GM21360 (cell line): ENCODE measurements at regions not wholly inside any gene's neighbourhood (a gene's known extent, or its start where the extent isn't known, plus 50 kb on each side); places are given as distances from the start of the nearest gene placed in this dataset.
"Not testable (repeated sequence)": the region's sequence is repeated elsewhere in the genome, so short reads cannot be mapped to it uniquely, and the experiment has no call there.

ENCODE experiments used
- ATAC-seq: cut with Tn5 transposase; IDR thresholded peaks from one replicate; pipeline ENCODE4 v1.9.1; 2021; ENCODE audit warnings: mild to moderate bottlenecking, moderate library complexity; ENCODE audit not compliant: unreplicated experiment

DNA sequence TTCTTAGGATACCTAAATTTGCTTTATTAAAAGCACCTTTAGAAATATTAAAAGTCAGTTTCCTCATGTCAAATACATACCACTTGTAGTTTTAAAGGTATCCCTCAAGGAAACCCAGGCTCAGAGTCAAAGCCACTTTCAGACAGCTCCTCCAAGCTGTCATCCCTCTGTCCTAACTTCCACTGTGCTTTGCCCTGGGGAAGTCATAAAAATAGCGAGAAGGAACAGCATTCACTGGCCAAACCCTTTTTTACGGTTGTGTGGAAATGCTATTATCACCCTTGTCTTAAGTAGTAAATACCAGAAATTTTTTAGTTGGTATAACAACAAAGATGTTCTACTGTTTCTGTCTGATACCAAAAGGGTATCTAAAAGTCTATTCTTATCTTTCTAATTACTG is 680.5 kb downstream of the ZEB2 start:
- no peak for ATAC-seq

DNA sequence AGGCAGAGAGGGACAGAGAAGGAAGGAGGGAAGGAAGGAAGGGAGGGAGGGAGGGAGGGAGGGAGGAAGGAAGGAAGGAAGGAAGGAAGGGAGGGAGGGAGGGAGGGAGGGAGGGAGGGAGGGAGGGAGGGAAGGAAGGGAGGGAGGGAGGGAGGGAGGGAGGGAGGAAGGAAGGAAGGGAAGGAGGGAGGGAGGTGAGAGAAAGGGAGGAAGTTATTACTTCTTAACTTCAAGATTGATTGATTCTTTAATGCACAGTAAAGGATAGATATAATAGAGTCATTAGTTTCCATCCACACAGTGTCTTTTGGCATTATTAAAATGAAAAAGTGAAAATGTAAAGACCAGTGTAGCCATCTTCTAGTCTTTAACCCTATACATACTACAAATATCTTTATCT is 682.9 kb downstream of the ZEB2 start:
- not testable (repeated sequence) for ATAC-seq

DNA sequence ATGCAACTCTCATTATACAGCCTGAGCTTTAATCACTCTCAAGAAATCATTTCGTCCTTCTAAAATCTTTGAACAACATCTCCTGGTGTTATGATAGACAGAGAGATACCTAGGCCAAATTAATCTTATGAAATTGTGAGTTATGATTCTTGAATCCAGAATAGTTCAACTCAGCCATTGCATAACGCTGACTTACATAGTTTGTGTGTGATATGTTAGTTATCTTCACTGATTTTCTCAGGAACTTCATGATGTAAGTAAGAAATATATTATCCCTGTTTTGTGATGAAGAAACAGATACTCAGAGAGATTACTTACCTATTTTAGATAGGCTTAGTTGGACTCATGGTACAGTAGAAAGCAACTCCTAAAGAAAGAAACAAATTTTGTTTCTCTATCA is 684.4 kb downstream of the ZEB2 start:
- ATAC-seq, result no peak

DNA sequence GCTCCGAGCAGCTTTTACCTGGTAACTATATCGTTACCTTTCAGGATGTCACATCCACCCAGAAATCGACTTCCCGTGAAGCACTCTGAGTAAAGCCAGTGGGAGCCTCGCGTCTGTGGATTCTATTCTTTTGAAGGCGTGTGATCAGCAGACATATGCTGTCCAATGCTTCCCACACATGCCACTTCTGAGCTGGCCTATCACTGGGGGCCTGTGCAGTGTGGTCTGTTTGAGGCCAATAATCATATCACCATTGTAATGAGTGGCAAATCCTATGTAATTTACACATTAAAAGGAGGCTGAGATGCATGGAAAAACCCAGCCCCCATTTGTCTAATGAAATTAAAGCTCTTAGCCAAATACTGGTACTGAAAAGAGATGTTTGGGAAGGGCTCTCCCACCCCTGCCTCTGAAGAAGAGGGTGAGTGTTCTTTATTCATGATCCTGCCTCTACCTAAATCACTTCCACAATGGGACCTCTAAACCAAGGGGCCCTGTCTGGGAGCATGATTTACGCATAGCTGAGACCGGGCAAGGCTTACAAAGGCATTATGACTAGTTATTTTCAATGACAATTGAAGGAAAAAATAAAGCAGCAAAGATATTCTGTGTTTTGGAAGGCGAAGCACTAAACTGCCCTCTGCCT is 686.8 kb downstream of the ZEB2 start:
- ATAC-seq, result no peak

DNA sequence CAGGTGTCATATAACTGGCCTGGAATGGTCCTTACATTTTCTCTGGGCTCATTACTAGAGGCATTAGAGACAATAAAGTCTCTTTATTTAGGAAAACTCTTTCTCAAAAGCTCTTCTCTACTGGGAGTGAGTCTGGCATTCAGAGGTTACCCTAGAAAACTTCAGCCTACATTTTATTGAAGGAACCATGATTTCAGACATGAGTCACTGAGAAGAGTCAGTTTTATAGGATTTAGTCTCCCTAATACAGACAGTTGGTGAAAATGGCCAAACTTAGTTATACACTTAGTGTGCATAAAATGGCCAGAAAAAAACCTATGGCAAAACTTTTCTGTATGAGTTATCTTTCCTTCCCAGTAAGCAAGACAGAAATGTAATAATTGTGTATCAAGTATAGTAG is 689.4 kb downstream of the ZEB2 start:
- ATAC-seq, result no peak

DNA sequence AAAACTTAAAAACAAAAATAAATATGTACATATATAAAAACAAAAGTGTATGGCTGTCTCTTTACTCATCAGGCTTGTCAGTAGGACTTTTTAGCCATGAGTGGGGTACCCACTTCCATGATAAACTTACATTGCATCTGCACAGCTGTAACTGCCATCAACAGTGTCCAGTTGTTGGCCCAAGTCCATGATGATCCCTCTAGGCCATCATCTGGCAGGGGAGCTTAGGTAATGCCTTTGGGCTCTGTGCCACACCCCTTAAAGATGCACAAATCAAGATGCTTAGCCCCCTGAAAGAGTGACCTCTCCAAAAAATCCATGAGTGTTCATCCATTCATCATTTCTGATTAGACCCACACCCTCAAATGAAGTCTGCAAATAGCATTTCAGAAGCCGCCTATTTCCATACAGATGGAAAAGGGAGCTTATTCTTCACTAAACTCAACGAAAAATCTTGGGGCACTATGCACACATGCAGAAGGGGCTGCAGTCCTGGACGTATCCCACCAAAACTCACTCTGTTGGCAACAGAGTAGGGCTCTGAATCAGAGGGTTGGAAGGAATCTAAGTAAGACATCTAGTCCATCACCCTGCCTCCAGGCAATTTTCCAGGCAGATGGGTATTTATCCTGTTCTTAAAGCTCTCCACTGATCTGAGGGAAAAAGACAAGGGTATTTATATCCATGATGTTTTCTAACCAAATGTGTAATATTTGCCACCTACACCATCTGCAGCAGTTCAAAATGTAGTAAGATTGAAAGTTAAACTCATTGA is 691.0 kb downstream of the ZEB2 start:
- ATAC-seq, result no peak

DNA sequence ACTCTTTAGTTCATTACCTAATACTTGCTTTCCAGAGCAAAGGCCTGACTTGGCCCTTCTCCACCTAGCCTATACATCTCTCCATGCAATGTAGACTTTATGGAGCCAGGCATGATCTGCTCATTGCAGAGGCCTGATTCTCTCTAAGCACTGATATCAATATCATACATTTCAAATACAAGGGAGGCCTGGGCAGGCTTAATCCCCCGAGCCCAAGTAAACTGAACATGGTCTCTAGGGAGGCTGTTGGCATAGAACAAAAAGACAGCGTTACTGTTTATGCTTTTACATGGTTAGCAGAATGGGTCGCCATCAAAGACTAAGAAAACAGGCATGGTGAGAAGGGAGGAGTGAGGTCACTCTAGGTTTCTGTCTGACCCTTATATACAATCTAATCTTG is 695.1 kb downstream of the ZEB2 start:
- no peak for ATAC-seq

DNA sequence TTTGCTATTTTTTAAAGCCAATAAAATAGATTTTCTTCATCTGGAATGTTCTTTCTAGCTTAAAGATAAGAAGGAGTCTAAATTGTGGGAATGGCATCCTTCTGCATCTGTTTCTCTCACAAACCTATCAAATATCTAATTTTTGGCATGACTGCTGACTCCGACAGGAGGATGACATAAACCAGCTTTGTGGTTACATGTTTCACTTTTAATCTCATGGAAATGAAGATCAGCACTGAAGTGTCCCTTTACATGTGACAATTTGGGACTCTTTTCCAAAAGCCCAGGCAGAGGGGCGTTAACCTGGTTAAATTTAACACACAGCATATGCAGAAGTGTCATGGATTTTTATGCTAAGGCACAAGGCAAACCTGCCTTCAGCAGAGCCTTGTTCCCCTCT is 694.7 kb downstream of the ARHGAP15 start:
- ATAC-seq, result no peak

DNA sequence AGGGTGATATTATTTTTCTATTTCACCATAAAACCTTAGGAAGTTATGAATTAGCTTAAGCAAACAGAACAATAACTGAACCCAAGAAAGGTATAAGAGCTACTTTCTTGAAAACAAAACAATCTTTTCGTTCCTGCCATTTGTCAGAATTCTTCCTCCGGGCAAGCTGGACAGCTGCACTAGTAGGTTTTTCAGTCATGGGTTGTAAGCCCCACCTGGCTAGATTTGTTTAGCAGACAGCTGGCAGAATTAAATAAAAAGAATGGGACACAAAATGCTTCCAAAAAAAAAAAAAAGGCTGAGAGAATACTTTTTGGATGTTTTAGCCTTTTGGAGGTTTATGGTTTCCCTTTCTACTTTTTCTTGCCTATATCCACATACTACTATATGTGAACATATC is 694.1 kb downstream of the ARHGAP15 start:
- ATAC-seq, result no peak

DNA sequence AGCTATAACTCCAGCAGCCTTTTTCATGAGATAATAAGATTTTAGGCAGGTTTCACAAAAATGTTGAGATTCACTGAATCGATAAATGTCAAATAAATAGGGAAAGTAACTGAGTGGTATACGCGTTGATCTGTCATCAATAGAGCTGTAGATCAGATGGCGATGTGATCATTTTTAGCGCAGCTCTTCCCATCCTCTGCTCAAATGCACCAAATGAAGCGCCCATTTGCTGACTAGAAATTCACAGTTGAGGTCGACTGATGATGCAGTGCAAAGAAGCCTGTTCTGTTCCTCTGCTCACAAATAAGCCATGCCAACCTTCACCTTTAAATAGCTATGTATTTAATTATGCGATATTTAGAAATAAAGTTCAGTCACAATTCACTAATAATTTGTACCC is 693.5 kb downstream of the ARHGAP15 start:
- no peak for ATAC-seq

DNA sequence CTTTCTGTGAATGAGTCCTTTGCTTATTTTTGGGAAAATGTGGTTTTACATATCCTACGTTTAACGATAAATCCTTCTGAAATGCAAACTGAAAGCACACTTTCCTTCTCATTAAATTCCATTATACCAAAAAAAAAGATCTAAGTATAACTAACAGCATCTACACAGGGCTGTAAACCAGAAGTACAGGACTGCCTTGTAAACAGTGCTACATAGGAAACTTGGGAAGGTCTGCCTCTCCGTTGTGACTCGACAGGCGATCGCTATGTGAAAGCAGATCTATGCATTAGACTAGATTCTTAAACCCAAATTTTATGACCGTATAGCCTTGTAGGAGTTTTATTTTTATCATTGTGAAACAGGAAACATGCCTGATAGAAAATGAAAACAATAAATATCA is 690.5 kb downstream of the ARHGAP15 start:
- ATAC-seq, result no peak

DNA sequence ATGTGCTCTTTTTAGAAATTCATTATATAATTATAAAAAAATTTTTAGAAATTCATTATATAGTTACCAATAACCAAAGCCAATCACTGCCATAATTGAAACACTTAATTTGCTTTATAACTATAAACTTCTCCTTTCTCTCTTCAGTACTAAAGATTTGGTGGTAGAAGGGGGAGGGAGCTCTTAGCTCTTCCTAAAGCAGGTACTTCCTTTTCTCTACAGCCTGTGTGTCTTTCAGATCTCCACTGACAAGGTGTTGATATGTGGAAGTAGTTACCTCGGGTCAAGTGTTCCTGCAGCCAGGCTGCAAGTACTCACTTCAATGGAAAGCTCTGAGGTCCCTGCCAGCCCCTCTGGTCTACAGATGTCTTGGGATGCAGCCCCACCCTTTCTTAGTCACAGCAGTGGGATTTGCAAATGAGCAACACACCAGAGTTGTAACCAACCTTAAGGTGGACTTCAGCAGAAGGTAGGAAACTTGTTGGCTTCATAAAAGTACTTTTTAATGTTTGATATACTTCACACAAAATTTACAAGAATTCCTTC is 690.0 kb downstream of the ARHGAP15 start:
- no peak for ATAC-seq
